Right lobe of liver (tissue), 4 donors: ENCODE measurements at regions not wholly inside any gene's neighbourhood (a gene's known extent, or its start where the extent isn't known, plus 50 kb on each side); places are given as distances from the start of the nearest gene placed in this dataset.

ENCODE experiments used
- POLR2A ChIP-seq: fragments of 450-650 bp; IDR thresholded peaks from one replicate; pipeline ENCODE4 v1.6.1; 2017; ENCODE audit warnings: antibody characterized with exemption, mild to moderate bottlenecking
- TF ChIP-seq, protein P1 (sequence below), 4 donors: fragments of 200-600 bp in 3 of 4; fragments of 450-650 bp in 1 of 4; IDR thresholded peaks; one replicate each; pipeline versions ENCODE4 v1.5.1 to v1.8.0; 2016 to 2022; ENCODE audit warnings: antibody characterized with exemption in 4 of 4, mild to moderate bottlenecking in 2 of 4
- donor health status: DM: no; HTN: no; CAD: no.
- donor health status: DM: no; HTN: no; CAD: no.
- donor health status: DM: no; HTN: yes; CAD: no.

GRCh38 chr2:120905824-120906571 is 170.3 kb downstream of the GLI2 start:
- TF ChIP-seq POLR2A = no peak
- TF ChIP-seq, protein P1, sequence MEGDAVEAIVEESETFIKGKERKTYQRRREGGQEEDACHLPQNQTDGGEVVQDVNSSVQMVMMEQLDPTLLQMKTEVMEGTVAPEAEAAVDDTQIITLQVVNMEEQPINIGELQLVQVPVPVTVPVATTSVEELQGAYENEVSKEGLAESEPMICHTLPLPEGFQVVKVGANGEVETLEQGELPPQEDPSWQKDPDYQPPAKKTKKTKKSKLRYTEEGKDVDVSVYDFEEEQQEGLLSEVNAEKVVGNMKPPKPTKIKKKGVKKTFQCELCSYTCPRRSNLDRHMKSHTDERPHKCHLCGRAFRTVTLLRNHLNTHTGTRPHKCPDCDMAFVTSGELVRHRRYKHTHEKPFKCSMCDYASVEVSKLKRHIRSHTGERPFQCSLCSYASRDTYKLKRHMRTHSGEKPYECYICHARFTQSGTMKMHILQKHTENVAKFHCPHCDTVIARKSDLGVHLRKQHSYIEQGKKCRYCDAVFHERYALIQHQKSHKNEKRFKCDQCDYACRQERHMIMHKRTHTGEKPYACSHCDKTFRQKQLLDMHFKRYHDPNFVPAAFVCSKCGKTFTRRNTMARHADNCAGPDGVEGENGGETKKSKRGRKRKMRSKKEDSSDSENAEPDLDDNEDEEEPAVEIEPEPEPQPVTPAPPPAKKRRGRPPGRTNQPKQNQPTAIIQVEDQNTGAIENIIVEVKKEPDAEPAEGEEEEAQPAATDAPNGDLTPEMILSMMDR (IDR thresholded peaks at IDR 0.05) = no peak
